HG03565 (cell line): ENCODE measurements at regions not wholly inside any gene's neighbourhood (a gene's known extent, or its start where the extent isn't known, plus 50 kb on each side); places are given as distances from the start of the nearest gene placed in this dataset.
"Not testable (repeated sequence)": the region's sequence is repeated elsewhere in the genome, so short reads cannot be mapped to it uniquely, and the experiment has no call there.

ENCODE experiments used
- ATAC-seq: cut with Tn5 transposase; IDR thresholded peaks from one replicate; pipeline ENCODE4 v1.9.1; 2021; ENCODE audit warnings: mild to moderate bottlenecking, moderate library complexity; ENCODE audit not compliant: unreplicated experiment

- not testable (repeated sequence) for ATAC-seq
These were observed 779.3 kb downstream of the RNF144A start for GRCh38 chr2:7696556-7696955.

DNA sequence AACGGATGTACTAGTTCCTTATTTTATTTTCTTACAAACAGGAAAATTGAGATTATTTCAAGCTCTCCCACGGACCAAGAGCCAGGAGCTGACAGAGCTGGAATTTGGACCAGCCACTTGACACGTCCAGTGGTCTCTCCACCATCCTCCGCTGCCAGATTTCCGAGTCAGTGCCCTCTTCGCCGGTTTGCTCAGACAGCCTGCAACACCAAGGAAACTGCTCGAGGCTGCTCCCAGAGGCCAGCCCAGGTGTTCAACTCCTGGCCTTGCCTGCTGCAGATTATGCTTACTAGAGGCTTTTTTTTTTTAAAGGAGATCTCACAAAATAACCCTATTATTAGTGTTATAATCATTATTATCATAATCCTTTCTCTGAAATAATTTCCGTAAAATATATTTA lies 779.8 kb downstream of the RNF144A start:
- ATAC-seq = no peak

- no peak for ATAC-seq
These were observed 784.6 kb downstream of the RNF144A start for GRCh38 chr2:7701791-7702190.

DNA sequence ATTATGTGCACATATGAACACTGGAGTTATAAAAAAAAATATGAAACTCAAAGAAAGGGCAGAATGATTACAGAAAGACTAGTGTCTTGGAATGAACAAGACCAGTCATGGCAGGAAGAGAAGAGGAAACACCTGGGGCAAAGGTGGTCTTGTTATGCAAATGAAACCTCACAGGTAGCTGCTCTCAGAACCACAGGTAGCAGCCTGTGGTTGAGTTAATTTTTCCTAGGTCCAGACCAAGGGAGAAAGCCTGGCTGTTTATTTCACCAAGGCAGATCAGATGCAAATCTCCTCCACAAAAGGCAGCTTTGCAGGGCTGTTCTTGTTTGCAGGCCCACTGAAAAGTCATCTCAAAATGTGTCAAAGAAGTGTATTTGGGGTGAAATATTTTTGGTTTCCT lies 785.8 kb downstream of the RNF144A start:
- no peak for ATAC-seq

DNA sequence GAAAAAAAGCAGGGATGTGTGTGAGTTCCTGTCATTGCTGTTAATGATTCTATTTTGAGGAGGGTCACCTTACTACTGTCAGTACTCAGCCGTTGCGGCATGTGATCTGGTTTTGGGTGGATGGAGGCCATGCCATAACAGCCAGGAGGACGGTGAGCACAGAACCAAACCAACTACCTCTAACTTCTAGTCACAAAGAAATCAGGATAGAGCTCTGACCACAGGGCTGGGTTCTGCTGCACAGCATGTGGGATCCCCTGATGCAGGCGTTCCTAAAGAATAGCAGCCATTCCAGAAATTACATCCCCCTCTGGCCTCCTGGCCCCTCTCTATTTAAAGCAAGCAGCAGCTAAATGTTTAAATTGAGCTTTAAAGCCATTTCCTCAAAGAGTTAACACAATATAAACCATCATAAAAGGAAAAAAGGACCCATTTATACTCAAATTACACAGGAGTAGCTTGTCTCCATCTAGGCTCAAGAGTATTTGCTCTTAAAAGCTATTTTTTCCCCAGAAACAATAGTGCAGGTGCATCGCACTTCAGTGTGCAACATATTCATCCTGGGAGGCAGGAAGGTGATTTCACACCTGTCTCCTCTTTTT lies 786.4 kb downstream of the RNF144A start:
- ATAC-seq = no peak

- no peak for ATAC-seq
These were observed 787.2 kb downstream of the RNF144A start for GRCh38 chr2:7704296-7704865.

- ATAC-seq = no peak
These were observed 789.6 kb downstream of the RNF144A start for GRCh38 chr2:7706791-7707190.

DNA sequence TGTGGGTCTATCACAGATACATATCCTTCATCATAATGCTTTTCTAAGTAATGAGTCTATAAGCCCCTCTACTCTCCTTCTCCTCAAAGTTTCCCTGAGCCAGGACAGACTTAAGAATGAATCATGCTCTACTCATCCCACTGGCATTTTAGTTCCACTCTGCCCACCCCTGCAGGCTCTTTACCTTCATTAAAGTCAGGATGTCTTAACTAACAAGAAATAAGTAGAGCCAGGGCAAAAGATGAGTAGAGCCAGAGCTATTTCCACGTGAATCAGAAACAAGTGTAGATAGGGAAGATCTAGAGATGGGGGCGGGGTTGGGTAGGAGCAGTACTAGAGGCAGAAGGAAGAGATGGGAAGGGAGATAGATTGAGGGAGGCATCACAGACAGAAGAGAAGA lies 790.5 kb downstream of the RNF144A start:
- no peak for ATAC-seq

- no peak for ATAC-seq
These were observed 792.7 kb downstream of the RNF144A start for GRCh38 chr2:7709907-7710306.

GRCh38 chr2:7711167-7711566 lies 794.0 kb downstream of the RNF144A start:
- no peak for ATAC-seq

DNA sequence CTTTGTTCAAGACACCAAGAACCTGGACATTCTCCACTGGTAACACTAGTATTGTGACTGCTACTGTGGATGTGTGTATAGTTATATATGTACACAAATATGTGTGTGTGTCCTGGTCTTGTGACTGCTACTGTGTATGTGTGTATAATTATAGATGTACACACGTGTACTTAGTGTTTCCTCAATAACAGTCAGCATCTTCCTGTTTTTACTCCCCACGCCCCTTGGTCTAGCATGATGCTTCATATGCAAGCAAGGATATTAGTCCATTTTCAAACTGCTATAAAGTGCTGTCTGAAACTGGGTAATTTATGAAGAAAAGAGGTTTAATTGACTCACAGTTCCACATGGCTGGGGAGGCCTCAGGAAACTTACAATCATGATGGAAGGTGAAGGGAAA lies 802.7 kb downstream of the RNF144A start:
- ATAC-seq = no peak

DNA sequence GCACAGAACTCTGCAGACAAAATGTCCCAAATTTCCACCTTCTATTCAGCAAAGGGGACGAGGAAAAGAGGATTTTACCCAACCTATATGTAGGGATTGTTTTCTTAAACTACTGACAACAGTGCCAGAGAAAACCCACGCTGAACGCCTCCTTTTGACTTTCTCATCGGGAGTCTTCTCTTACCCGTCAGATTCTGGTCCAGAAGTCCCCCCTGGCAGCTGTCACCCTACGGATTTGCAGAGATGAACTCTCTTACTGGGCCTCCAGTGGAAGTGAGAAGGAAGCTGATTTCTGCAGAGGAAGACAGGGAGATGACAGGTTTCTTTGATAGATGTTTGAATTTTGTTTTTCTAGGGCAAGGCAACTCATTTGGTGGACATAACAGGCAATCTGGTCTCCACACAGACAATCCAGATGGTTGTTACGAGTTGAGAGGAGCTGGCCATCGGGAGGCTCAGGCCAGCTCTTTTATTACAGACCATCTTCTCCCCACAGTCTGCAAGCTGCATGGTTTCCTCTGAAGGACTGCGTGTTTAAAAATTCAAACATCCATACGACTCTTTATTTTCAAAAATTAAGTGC lies 804.3 kb downstream of the RNF144A start:
- ATAC-seq = no peak

DNA sequence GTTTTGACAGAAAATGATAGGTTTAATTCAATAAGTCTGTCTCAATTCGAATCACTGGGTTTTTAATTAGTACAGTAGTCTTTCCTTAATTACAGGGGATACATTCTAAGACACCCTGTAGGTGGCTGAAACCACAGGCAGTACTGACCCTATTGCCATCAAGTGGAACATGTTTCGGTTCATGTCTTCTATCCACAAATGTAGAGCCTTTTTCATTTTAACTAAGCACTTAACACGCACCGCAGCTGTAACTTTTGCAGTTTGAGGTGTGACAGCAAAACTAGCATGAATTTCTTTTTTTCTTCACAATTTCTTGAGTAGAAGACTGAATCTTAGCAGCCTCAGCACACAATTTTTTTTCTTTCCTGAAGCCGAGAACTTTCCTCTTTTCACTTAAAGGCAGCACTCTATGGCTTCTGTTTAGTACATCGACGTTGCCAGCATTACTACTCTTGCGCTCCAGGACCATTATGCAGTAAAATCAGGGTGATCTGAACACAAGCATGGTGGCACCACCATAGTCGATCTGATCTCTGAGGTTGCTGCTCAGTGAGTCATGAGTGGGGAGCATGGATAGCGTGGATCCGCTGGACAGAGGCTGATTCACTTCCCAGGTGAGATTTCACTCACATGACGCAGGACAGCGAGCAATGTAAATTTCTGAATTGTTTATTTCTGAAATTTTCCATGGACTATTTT lies 805.1 kb downstream of the RNF144A start:
- peak; percentile 84 for ATAC-seq

DNA sequence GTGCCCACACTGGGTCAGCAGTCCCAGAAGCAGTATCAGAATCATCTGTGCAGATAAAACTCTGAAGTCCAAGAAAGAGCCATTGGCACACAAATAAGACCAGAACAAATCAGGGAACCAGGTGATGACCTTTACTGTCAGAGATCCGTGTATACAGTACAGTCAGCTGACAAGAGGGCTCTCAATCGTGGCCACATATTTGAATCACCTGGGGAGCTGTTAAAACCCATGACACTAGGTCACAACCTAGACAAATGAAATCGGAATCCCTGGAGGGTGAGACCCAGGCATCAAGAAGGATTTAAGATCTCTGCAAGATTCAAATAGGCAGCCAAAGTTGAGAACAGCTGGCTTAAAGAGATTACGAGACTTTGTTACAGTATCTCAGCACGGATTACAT lies 807.1 kb downstream of the RNF144A start:
- no peak for ATAC-seq

DNA sequence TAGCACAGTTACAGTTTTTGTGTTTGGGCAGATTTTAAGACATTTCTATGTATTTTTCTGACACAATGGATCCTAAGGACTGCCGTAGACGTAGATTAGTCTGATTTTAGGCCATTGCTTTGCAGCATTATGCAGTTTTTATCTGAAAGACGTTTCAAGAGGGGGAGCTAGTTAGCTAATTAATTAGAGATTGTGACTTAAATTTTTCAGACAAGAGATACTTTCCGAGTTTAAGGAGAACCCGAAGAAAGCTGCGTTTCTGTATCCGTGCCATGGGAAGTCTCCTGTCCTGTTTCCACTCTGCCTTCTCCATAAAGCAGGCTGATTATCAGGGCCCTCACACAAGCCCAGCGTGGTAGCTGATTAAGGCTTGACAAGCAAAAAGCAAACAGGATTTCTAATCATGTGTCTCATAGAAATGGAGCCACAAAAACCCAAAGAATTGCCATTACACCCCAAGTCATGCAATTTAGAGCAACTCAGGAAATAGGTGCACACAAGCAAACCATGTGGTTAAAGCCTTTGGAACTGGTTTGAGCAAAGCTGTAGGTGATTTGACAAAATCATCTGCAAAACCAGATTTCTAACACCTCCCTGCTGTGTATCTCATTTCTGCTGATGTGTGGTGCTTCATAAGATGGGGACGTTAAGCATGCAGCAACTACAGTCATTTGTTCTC lies 808.1 kb downstream of the RNF144A start:
- ATAC-seq = no peak

DNA sequence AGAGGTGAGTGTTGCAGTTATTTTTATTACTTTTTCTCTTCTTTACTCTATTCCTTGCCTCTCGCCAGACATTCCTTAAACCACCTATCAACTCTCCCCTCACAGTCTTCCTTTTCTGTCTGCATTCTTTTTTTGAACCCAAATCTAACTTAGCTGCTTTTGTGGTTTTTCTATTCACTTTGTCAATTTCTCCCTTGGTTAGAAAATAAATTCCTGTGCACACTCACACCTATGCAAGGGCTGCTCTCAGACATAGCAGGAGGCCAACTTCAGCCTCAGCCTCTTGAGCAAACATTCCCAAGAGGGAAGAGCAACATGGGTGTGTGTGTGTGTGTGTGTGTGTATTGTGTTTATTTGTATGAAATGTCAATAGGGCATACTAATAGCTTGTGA lies 808.6 kb downstream of the RNF144A start:
- no peak for ATAC-seq

GRCh38 chr2:7726989-7727388 lies 809.8 kb downstream of the RNF144A start:
- no peak for ATAC-seq

GRCh38 chr2:7728388-7728787 lies 811.2 kb downstream of the RNF144A start:
- no peak for ATAC-seq

- no peak for ATAC-seq
These were observed 813.2 kb downstream of the RNF144A start for GRCh38 chr2:7730449-7730848.

- ATAC-seq = no peak
These were observed 813.8 kb downstream of the RNF144A start for GRCh38 chr2:7730990-7731389.

GRCh38 chr2:7732497-7732896 lies 815.3 kb downstream of the RNF144A start:
- no peak for ATAC-seq
